ES-I3 (cell line): ENCODE measurements at regions not wholly inside any gene's neighbourhood (a gene's known extent, or its start where the extent isn't known, plus 50 kb on each side); places are given as distances from the start of the nearest gene placed in this dataset.

Source experiments
- H3K36me3 ChIP-seq: 2 replicates; pipeline ENCODE4 v1.6.1; 2013; ENCODE audit warnings: mild to moderate bottlenecking, low read length, control low read depth, moderate library complexity; ENCODE audit not compliant: insufficient read depth
- H3K4me1 ChIP-seq: 2 replicates; pipeline ENCODE4 v1.6.1; 2013; ENCODE audit warnings: mild to moderate bottlenecking, control low read depth, low read length; ENCODE audit not compliant: insufficient read depth
- H3K9ac ChIP-seq: 2 replicates; pipeline ENCODE4 v1.6.1; 2013; ENCODE audit warnings: low read depth, mild to moderate bottlenecking, low read length, moderate library complexity
- H3K9me3 ChIP-seq: 2 replicates; pipeline ENCODE4 v1.6.1; 2013; ENCODE audit warnings: mild to moderate bottlenecking, low read length, moderate library complexity; ENCODE audit not compliant: control insufficient read depth, insufficient read depth

GRCh38 chr2:121034551-121034950 is 250.5 kb downstream of the TFCP2L1 start:
- no peaks in the 10 kb centered on the region for H3K4me1 ChIP-seq
- no peaks in the 10 kb centered on the region for H3K36me3 ChIP-seq
- H3K9ac ChIP-seq = no peak overlapping the region
- H3K9me3 ChIP-seq = no peaks in the 10 kb centered on the region

DNA sequence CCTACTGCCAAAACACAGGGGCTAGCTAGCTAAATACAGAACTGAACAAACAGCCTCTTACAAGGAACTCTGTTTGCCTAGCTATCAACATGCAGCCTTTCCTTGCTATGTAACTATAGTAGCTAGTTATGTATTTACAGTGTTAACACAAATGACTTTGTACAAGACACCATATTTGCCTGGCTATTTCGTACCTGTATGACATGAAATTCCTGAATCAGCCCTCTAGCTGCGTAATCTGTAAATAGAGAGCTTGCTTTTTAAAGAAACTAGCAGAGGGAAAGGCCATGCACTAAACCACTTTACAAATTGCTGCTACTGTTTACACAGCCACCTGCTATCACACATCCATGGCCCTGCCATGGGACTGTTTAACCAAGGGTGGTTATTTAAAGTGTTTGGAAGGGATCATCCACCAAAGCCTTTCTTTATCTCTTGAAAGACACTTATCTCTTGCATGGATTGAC is 248.7 kb downstream of the TFCP2L1 start:
- Histone ChIP-seq H3K9me3 (no peaks in the 10 kb centered on the region), H3K36me3 (no peaks in the 10 kb centered on the region), H3K9ac (no peak overlapping the region), H3K4me1 (no peaks in the 10 kb centered on the region)

DNA sequence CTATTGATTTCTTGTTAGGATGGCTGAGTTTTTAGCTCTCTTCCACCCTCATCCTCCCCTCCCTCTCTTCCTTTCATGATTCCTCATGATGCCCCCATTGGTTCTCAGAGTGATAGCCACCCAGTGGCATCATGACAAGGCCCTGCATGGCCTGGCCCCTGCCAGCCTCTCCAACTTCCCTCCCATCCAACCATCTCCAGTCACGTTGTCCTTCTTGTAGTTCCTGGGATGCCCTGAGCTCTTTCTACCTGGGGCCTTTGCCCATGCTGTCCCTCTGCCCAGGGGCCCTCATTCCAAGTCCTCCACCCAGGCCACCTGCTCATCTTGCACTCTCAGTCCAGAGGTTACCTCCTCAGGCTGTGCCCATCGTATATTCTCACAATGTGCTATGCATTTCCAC is 247.5 kb downstream of the TFCP2L1 start:
- no peaks in the 10 kb centered on the region for H3K36me3 ChIP-seq
- no peaks in the 10 kb centered on the region for H3K9me3 ChIP-seq
- H3K4me1 ChIP-seq = no peaks in the 10 kb centered on the region
- no peak overlapping the region for H3K9ac ChIP-seq

DNA sequence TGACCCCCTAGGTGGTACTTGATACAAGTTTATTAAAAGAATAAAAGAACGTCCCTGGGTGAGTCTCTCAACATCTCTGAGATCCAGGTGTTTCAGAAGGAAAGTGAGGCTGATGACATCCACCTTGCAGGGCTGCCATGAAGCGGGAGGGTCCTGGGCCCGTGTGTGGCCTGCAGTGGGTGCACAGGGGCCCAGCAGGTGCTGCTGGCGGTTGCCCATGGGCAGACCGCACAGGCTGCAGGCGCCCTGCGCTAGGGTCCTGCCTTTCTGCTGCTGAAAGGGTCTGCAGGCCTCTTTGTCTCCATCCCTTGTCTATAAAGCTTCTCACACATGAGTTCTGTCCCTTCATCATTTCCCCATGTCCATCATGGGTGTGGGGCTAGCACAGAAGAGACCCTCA is 247.0 kb downstream of the TFCP2L1 start:
- no peak overlapping the region for H3K9ac ChIP-seq
- H3K4me1 ChIP-seq = no peaks in the 10 kb centered on the region
- H3K9me3 ChIP-seq = no peaks in the 10 kb centered on the region
- H3K36me3 ChIP-seq = no peaks in the 10 kb centered on the region

DNA sequence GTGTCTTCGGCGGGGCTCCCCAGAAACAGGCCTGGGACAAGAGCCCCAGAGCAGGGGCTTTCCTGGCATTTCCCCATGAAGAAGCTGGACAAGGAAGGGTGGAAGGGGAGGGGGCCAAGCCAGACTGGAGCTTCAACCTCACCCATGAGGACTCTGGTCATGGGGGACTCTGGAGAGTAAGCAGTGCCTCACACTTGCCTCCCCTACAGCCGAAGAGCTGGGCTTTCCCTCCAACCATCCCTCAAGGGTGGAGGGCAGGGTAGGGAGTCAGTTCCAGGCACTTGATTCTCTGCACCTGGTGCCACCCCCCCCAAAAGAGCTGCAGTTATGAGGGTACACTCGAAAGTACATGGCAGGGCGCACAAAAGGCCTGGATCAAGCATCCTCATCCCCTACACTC is 246.6 kb downstream of the TFCP2L1 start:
- H3K4me1 ChIP-seq = no peaks in the 10 kb centered on the region
- no peak overlapping the region for H3K9ac ChIP-seq
- H3K9me3 ChIP-seq = no peaks in the 10 kb centered on the region
- no peaks in the 10 kb centered on the region for H3K36me3 ChIP-seq

DNA sequence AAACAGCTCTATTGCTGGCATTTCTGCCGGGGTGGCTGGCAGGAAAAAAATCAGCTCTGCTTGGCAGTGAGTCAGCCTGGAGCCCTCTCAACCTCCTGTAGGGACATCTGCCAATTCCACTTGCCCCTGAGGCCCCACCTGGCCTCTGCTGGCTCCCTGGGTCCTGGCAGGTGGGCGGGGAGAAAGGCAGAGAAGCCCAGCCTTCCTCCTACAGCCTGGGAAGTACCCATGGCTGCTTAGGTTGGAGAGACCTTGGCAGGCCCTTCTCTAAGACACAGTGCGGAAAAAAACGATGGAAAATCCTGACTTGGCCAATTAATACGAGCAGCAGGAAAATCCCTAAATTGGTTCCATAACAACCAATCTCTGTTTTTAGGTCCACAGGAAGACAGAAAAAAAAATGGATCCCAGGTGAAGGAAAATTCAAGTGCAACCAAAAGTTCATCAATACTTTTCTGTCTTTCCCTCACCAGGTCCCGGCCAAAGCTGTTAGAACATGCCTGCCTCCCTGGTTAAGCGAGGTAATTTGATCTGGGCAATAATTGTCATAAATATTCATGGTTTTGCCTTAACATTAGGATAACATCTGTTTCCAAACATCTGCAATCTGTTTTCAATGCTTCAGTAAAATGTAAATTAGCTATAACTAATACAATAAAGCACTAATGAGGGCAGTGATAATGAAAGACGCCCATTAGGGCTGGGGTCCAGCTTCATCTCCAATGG is 245.9 kb downstream of the TFCP2L1 start:
- H3K4me1 ChIP-seq = no peaks in the 10 kb centered on the region
- no peaks in the 10 kb centered on the region for H3K9me3 ChIP-seq
- no peaks in the 10 kb centered on the region for H3K36me3 ChIP-seq
- H3K9ac ChIP-seq = no peak overlapping the region

DNA sequence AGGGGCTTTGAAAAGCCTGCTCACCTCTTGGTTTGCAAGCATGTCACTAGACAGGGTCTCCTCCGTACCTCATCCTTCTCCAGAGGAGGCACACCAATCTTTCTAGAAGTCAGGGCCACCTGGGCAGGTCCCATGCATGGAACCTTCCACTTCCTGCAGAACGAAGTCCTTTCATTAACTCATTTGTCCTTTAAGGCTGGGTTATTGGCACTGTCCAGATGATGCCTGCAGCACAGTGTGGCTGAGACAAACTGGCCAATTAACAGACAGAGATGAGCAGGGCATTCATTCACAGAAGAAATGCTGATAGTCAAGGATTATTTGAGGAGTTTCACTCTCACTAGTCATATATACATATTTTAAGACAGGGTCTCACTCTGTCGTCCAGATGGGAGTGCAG is 245.3 kb downstream of the TFCP2L1 start:
- Histone ChIP-seq H3K9me3 (no peaks in the 10 kb centered on the region), H3K4me1 (no peaks in the 10 kb centered on the region), H3K9ac (no peak overlapping the region), H3K36me3 (no peaks in the 10 kb centered on the region)

DNA sequence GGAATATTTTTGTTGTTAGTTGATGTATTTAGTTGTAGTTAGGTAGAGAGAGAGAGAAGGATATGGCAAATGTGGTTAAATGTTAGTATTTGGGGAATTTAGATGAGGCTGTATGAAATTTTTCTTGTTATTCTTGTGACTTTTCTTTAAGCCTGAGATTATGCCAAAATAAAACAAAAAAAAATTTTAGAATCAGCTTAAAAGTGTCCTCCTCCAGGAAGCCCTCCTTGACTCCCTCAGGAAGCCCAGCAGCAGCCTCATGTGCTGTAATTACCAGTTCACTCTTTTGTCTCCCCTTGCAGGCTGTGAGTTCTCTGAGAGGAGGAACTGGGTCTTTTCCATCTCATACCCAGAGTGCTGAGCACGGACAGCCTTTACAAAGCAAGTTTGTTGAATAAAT is 243.5 kb downstream of the TFCP2L1 start:
- Histone ChIP-seq H3K36me3 (no peaks in the 10 kb centered on the region), H3K4me1 (no peaks in the 10 kb centered on the region), H3K9ac (no peak overlapping the region), H3K9me3 (no peaks in the 10 kb centered on the region)

- H3K9ac ChIP-seq = no peak overlapping the region
- H3K4me1 ChIP-seq = no peaks in the 10 kb centered on the region
- H3K9me3 ChIP-seq = no peaks in the 10 kb centered on the region
- H3K36me3 ChIP-seq = no peaks in the 10 kb centered on the region
Observed at GRCh38 chr2:121043061-121043826, 241.8 kb downstream of the TFCP2L1 start.

DNA sequence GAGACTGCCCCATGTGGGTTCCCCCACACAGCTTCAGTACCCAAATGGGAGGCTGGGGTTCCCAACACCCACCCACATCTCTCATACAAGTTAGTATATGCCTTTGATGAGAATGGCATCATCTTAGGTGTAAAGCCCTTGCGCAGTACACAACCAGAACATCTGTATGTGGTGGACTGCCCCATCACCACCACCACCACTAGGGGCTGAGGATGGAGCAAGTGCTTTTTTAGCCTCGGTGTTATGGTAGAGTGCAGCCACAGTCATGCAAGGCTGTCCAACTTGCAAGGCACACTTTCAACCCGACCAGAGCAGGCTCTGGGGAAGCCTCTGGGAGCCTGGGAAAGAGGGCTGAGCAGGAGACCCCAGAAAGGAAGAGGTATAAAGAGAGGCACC is 241.2 kb downstream of the TFCP2L1 start:
- no peaks in the 10 kb centered on the region for H3K4me1 ChIP-seq
- no peaks in the 10 kb centered on the region for H3K9me3 ChIP-seq
- H3K9ac ChIP-seq = no peak overlapping the region
- H3K36me3 ChIP-seq = no peaks in the 10 kb centered on the region

- Histone ChIP-seq H3K36me3 (no peaks in the 10 kb centered on the region), H3K9ac (no peak overlapping the region), H3K4me1 (no peaks in the 10 kb centered on the region), H3K9me3 (no peaks in the 10 kb centered on the region)
Observed at GRCh38 chr2:121044412-121044811, 240.6 kb downstream of the TFCP2L1 start.

GRCh38 chr2:121045245-121045644 is 239.8 kb downstream of the TFCP2L1 start:
- H3K9me3 ChIP-seq = no peaks in the 10 kb centered on the region
- H3K9ac ChIP-seq = no peak overlapping the region
- no peaks in the 10 kb centered on the region for H3K36me3 ChIP-seq
- H3K4me1 ChIP-seq = no peaks in the 10 kb centered on the region

- no peaks in the 10 kb centered on the region for H3K36me3 ChIP-seq
- H3K9me3 ChIP-seq = no peaks in the 10 kb centered on the region
- H3K4me1 ChIP-seq = no peaks in the 10 kb centered on the region
- no peak overlapping the region for H3K9ac ChIP-seq
Observed at GRCh38 chr2:121046335-121046734, 238.7 kb downstream of the TFCP2L1 start.

DNA sequence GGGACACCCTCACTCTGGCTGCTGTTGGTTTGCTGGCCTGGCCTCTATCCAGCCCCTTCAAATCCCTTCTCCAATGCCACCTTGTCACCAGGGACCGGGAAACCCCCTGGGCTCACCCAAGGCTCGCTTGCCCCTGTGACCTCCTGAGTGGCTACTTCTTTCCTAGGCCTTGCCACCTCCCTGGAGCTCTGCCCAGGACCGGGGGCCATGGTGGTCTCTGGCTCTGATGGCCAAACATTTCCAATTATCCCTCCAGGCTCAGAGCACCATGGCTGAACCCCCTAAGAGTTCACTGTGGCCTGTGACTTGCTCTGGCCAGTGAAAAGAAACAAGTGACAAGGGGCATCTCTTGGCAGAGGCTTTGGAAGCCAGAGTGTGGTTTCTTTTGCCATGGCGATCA is 237.6 kb downstream of the TFCP2L1 start:
- Histone ChIP-seq H3K4me1 (no peaks in the 10 kb centered on the region), H3K9ac (no peak overlapping the region), H3K9me3 (no peaks in the 10 kb centered on the region), H3K36me3 (no peaks in the 10 kb centered on the region)

DNA sequence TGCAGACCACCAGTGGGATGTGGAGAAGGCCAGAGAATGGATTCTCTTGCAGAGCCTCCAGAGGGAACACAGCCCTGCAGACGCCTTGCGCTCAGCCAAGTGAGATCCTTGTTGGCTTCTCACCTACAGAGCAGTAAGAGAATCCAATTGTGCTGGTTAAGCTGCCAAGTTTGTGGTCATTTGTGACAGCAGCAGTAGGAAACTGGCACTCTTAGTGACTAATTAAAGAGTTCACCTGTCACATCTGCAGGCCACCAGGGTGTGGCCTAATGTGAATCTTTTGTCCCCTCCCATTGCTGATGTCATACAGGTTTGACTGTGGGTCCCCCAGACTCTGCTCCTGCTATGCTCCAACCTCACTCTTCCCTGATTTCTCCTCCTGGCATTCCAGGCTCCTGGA is 235.9 kb downstream of the TFCP2L1 start:
- H3K36me3 ChIP-seq = no peaks in the 10 kb centered on the region
- H3K9me3 ChIP-seq = no peaks in the 10 kb centered on the region
- no peaks in the 10 kb centered on the region for H3K4me1 ChIP-seq
- no peak overlapping the region for H3K9ac ChIP-seq
